ENCODE measurements at regions not wholly inside any gene's neighbourhood (a gene's known extent, or its start where the extent isn't known, plus 50 kb on each side); places are given as distances from the start of the nearest gene placed in this dataset.
"Not testable (repeated sequence)": the region's sequence is repeated elsewhere in the genome, so short reads cannot be mapped to it uniquely, and the experiment has no call there.

- no peak for DNase-seq
These were observed 427.8 kb downstream of the SLC6A15 start for GRCh38 chr12:84484798-84485197.

GRCh38 chr12:84480803-84481202 is 431.8 kb downstream of the SLC6A15 start:
- DNase-seq, result no peak

GRCh38 chr12:84470361-84470760 is 442.2 kb downstream of the SLC6A15 start:
- no peak for DNase-seq

- no peak for DNase-seq
These were observed 448.0 kb downstream of the SLC6A15 start for GRCh38 chr12:84464616-84465015.

GRCh38 chr12:84463741-84464495 is 448.7 kb downstream of the SLC6A15 start:
- DNase-seq, result no peak

GRCh38 chr12:84455598-84455997 is 457.0 kb downstream of the SLC6A15 start:
- DNase-seq, result no peak

- DNase-seq, result not testable (repeated sequence)
These were observed 466.1 kb downstream of the SLC6A15 start for GRCh38 chr12:84446478-84446877.

GRCh38 chr12:84436134-84436533 is 476.5 kb downstream of the SLC6A15 start:
- no peak for DNase-seq

GRCh38 chr12:84435682-84436081 is 476.9 kb downstream of the SLC6A15 start:
- no peak for DNase-seq

- no peak for DNase-seq
These were observed 490.3 kb downstream of the SLC6A15 start for GRCh38 chr12:84422340-84422739.

GRCh38 chr12:84421103-84421502 is 491.5 kb downstream of the SLC6A15 start:
- no peak for DNase-seq

- no peak for DNase-seq
These were observed 496.0 kb downstream of the SLC6A15 start for GRCh38 chr12:84416626-84417025.

GRCh38 chr12:84415946-84416345 is 496.7 kb downstream of the SLC6A15 start:
- DNase-seq, result no peak

- DNase-seq, result no peak
These were observed 498.9 kb downstream of the SLC6A15 start for GRCh38 chr12:84413656-84414055.

- no peak for DNase-seq
These were observed 500.4 kb downstream of the SLC6A15 start for GRCh38 chr12:84412226-84412625.

GRCh38 chr12:84411031-84411430 is 501.6 kb downstream of the SLC6A15 start:
- no peak for DNase-seq

GRCh38 chr12:84408936-84409335 is 503.7 kb downstream of the SLC6A15 start:
- no peak for DNase-seq

- DNase-seq, result not testable (repeated sequence)
These were observed 505.9 kb downstream of the SLC6A15 start for GRCh38 chr12:84406720-84407119.

- no peak for DNase-seq
These were observed 514.8 kb downstream of the SLC6A15 start for GRCh38 chr12:84397846-84398245.

GRCh38 chr12:84397263-84397662 is 515.3 kb downstream of the SLC6A15 start:
- no peak for DNase-seq

- not testable (repeated sequence) for DNase-seq
These were observed 521.4 kb downstream of the SLC6A15 start for GRCh38 chr12:84391176-84391575.

GRCh38 chr12:84384384-84384783 is 528.2 kb downstream of the SLC6A15 start:
- DNase-seq, result no peak

- DNase-seq, result not testable (repeated sequence)
These were observed 530.1 kb downstream of the SLC6A15 start for GRCh38 chr12:84382486-84382885.

GRCh38 chr12:84376320-84376719 is 536.3 kb downstream of the SLC6A15 start:
- no peak for DNase-seq
